NCI-H2029 treated with DMSO at 0.1 percent for 48 hours (cell line): ENCODE measurements at regions not wholly inside any gene's neighbourhood (a gene's known extent, or its start where the extent isn't known, plus 50 kb on each side); places are given as distances from the start of the nearest gene placed in this dataset.
"Not testable (repeated sequence)": the region's sequence is repeated elsewhere in the genome, so short reads cannot be mapped to it uniquely, and the experiment has no call there.

ENCODE experiments used
- DNase-seq: peaks from one replicate; lab custom pipeline; 2025; lab: John Stamatoyannopoulos, UW

- no peak for DNase-seq
These were observed 89.0 kb upstream of the STOX2 start for GRCh38 chr4:183816077-183816476.

DNA sequence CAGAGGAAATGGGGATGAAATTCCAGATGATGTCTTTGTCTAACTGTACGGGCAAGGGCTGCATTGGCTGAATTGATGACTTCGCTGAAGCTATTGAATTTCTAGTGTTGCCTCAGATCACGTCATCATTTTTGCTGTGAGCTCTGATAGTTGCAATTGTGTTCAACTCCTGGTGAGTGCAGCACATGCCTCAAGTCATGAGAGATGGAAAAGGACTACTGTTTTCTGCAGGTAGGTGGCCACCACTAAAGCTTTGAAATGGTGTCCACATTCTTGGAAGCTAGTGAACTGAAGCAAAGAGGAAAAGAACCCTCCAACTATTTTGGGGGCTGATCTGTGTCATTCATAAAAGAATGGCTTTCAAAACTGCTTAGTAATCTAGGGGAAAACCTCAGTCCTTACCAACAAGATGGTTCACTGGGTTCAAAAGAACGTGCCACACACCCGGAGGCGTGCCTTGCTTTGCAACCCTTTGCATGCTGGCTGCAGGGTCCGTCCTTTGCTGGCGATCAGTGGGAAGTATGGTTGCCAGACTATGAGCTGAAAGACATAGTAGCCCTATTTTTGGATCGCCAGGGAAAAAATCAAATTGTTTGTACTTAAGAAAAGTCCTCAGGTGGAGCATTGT is 88.1 kb upstream of the STOX2 start:
- no peak for DNase-seq

- not testable (repeated sequence) for DNase-seq
These were observed 86.5 kb upstream of the STOX2 start for GRCh38 chr4:183818591-183818990.

GRCh38 chr4:183821076-183821853 is 83.8 kb upstream of the STOX2 start:
- DNase-seq, result no peak

- DNase-seq, result no peak
These were observed 81.7 kb upstream of the STOX2 start for GRCh38 chr4:183823434-183823833.

GRCh38 chr4:183825346-183825745 is 79.8 kb upstream of the STOX2 start:
- DNase-seq, result no peak

- DNase-seq, result no peak
These were observed 78.6 kb upstream of the STOX2 start for GRCh38 chr4:183826461-183826860.

DNA sequence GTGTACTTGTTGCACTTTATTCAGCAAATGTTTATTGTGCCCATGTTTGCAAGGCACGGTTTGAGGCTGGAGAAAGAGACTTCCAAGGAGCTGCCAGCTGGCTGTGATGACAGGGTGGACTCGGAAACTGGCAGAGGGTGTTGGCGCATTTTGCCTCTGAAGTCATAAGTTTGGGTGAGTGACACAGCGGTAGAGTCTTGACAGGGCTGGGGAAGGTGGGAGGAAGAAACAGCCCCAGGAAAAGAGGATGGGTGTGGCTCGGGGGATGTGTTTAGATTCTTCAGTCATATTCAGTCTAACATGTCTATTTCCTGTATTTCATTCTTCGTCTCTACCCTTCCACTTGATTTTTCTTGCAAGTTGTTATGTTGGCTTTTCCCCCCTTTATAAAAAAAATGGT is 77.0 kb upstream of the STOX2 start:
- no peak for DNase-seq

DNA sequence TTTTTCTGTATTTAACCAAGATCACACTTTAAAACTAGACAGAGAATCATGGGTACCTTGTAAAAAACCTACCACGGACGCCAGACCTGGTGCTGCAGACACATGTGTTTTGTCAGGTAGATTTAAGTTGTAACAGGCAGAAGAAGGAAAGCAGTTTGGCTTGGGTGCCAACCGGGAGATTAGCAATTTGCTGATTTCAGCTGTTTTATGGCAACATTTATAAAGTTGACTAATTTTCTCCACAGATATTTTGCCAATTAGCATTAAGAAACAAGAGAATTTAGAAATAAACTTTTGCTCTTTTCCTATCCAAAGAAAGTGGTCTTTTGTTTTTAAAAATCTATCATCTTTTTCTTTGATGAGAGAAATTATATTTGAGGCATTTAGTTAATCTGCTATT is 76.3 kb upstream of the STOX2 start:
- no peak for DNase-seq

GRCh38 chr4:183830438-183830985 is 74.6 kb upstream of the STOX2 start:
- DNase-seq, result no peak

- DNase-seq, result no peak
These were observed 74.1 kb upstream of the STOX2 start for GRCh38 chr4:183831026-183831446.

DNA sequence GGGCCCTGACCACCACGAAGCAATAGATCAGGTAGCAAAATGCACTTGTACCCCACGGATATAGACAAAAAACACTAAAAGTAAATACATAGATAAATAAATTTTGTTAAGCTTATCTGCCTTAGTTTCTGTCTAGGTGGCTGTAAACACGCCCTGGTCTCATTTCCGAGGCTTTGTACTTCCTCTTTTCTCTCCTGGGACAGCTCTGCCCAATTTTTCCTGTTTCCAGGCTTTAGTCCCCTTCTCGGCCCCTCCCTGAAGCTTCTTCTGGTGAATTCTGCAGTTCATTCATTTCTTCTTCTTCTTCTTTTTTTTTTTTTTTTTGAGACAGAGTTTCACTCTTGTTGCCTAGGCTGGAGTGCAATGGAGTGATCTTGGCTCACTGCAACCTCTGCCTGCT is 73.4 kb upstream of the STOX2 start:
- no peak for DNase-seq

DNA sequence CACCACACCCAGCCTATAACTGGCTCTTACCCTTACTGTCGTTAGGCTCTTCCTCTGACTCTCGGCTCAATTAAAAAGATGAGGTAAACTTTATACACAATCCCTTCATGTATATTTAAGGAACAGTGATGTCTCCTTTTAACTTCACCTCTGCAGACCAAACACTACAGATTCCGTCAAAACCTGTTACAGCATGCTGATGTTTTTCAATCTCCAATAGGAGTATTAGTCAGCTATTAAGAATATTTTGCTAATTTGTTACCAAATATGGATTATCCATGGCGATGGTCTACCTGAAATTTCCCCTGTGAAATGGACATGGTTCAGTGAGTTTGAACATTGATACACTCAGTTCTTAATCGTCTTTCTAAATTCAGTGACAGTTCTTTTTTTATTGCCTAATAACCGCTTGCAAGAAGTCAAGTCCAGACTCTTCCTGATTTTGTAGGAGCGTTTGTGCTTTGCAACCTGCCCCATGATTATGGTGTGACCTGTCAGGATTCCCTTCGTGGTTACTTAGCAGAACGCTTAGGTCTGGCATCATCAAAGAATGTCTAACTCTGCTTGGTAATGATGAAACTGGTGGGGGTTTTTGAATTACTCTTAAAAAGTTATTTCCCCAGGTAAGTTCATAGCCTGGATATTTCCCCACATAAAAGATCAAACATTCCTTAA is 72.2 kb upstream of the STOX2 start:
- no peak for DNase-seq

GRCh38 chr4:183834252-183834651 is 70.9 kb upstream of the STOX2 start:
- no peak for DNase-seq

- DNase-seq, result no peak
These were observed 67.9 kb upstream of the STOX2 start for GRCh38 chr4:183837222-183837621.

DNA sequence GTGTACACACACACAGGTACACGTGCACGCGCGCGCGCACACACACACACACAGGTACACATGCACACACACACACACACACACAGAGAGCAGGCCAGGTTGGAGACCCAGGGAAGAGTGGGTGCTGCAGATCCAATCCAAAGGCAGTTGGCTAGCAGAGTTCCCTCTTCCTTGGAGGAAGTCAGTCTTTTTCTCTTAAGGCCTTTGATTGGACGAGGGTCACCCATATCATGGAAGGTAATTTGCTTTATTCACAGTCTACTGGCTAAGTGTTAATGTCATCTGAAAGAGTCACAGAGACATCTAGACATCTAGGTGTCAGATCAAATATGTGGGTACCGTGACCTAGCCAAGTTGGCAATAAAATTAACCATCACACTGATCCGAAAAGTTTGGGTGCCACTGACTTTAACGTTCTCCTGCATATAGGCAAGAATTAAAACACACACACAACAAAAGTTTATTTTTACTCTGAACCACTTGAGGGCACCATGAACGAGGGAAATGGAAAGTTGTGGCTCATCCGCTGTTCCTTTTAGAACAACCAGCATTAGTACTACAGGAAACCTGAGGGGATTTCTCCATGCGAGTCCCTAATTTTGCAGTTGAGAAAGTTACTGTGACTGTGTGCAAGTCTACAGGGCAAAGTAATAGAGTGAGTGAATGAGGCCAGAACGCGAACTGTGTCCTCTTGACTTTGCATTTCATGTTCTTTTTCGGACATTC is 66.0 kb upstream of the STOX2 start:
- no peak for DNase-seq

DNA sequence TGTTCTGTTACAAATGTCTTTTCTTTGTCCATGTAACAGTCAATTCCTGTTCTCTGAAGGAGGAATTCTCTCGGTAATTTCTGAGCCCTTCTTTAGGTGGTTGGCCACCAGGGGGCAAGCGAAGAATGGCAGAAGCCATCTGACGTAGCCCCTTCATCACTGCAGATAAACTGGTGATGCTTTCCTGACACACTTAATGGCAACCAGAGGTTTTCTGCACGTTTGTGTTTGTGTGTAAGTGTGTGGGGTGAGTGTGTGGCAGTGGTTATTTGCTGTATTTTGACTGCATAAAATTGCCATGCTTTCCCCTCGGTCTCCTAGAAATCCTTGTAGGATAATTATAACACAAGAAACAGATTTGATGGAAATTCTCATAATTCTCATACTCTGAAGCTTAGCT is 64.8 kb upstream of the STOX2 start:
- DNase-seq, result peak; percentile 37

- DNase-seq, result no peak
These were observed 64.1 kb upstream of the STOX2 start for GRCh38 chr4:183841001-183841400.

- no peak for DNase-seq
These were observed 63.0 kb upstream of the STOX2 start for GRCh38 chr4:183842129-183842528.

- DNase-seq, result no peak
These were observed 61.8 kb upstream of the STOX2 start for GRCh38 chr4:183843248-183843671.

DNA sequence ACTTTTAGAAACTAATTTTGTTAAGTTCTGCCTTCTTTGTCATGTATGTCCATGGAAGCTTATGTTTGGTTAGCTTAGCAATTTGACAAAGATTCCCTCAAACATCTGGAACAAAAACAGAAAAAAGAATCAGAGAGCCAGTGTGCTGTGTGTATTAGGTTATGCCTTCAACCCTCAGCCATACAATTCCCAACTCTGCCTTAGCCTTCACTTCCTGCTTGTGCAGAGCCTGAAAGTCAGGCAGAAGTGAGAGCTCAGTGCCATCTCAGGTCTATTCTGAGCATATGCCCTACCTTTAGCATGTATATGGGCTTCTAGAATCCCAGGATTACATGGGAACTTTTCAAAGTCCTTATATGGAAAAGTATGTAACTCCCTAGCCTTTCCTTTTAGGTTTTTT is 58.2 kb upstream of the STOX2 start:
- no peak for DNase-seq

DNA sequence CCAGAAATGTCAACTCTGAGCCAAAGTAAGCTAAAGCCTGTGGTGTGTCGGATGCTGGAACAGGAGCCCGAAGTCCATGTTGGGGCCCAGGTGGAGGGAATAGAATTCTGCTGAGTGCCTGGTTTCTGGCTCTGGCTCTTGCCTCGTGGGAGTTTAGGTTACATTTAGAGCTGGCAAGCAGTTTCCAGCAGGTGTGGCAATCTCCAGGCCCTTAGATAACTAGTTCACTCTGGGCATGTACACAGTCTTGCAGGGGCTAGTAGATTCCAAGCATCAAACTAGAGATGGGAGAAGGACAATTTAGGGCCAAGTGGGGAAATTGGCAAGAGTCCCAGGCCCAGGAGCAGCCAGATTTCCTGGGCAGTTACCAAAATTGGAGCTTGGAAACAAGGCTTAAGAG is 56.3 kb upstream of the STOX2 start:
- no peak for DNase-seq
